Mammary epithelial cell (primary cell): ENCODE measurements at regions not wholly inside any gene's neighbourhood (a gene's known extent, or its start where the extent isn't known, plus 50 kb on each side); places are given as distances from the start of the nearest gene placed in this dataset.

Experiments
- EZH2 ChIP-seq: IDR thresholded peaks from 2 replicates; pipeline ENCODE4 v1.6.1; 2012; ENCODE audit warnings: low read length, inconsistent platforms, borderline replicate concordance
- TF ChIP-seq, protein P1 (sequence below), 2 donors: IDR thresholded peaks in 1 of 2; conservative IDR thresholded peaks in 1 of 2; 2 replicates each; pipeline ENCODE4 v1.5.1; 2011 to 2012; ENCODE audit warnings: inconsistent platforms in 2 of 2, low read length in 2 of 2, mild to moderate bottlenecking in 2 of 2, control low read depth in 1 of 2, low read depth in 1 of 2; ENCODE audit not compliant: insufficient read depth in 1 of 2; ENCODE audit errors: extremely low read depth in 1 of 2

DNA sequence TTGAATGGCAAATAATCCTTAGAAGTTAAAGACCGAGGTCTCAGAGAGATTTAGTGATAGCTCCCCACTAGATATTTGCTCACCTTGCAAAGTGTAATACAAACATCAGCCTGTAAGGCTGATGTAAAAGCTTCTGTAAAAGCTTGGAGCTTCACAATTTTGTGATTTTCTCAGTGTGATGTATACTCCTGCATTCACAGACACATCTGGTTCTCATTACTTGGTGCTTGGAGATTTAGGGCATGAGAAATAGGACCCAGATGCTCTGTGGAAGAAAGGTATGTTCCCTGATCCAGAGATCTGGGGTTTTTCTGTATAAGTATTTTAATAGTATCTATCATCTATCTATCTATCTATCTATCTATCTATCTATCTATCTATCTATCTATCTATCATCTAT lies 1664.3 kb downstream of the C4orf33 start:
- TF ChIP-seq, protein P1, sequence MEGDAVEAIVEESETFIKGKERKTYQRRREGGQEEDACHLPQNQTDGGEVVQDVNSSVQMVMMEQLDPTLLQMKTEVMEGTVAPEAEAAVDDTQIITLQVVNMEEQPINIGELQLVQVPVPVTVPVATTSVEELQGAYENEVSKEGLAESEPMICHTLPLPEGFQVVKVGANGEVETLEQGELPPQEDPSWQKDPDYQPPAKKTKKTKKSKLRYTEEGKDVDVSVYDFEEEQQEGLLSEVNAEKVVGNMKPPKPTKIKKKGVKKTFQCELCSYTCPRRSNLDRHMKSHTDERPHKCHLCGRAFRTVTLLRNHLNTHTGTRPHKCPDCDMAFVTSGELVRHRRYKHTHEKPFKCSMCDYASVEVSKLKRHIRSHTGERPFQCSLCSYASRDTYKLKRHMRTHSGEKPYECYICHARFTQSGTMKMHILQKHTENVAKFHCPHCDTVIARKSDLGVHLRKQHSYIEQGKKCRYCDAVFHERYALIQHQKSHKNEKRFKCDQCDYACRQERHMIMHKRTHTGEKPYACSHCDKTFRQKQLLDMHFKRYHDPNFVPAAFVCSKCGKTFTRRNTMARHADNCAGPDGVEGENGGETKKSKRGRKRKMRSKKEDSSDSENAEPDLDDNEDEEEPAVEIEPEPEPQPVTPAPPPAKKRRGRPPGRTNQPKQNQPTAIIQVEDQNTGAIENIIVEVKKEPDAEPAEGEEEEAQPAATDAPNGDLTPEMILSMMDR (conservative IDR thresholded peaks at IDR 0.05 in 1 of 2, IDR thresholded peaks at IDR 0.05 in 1 of 2; ENCODE audit: extremely low read depth in 1 of 2, insufficient read depth in 1 of 2, low read depth in 1 of 2, low read length in 2 of 2), result no peak
- TF ChIP-seq EZH2, result no peak
